CD4-positive, alpha-beta T cell (primary cell): ENCODE measurements at regions not wholly inside any gene's neighbourhood (a gene's known extent, or its start where the extent isn't known, plus 50 kb on each side); places are given as distances from the start of the nearest gene placed in this dataset.

ENCODE experiments used
- ATAC-seq: fragments of 200-7000 bp; cut with Tn5 transposase; one replicate; pipeline ENCODE4 v1.10.0; 2022; ENCODE audit warnings: mild to moderate bottlenecking; ENCODE audit not compliant: poor library complexity
- CTCF ChIA-PET: fragments of 350-600 bp; sonication (Branson Sonifier 250); formaldehyde crosslinking; loops from one replicate; lab custom pipeline; 2021; ENCODE audit warnings: antibody characterized with exemption, inconsistent platforms; lab: Charles Lee
- POLR2A ChIA-PET: fragments of 350-600 bp; sonication (Branson Sonifier 250); formaldehyde crosslinking; loops from one replicate; lab custom pipeline; 2021; ENCODE audit warnings: antibody characterized with exemption, inconsistent platforms; lab: Charles Lee
- DNase-seq, 14 experiments: peaks; one replicate each; pipeline ENCODE4 v3.0.0-alpha.2; 2013 to 2020; ENCODE audit warnings: mixed read lengths in 2 of 14
- H3K27ac ChIP-seq, 2 donors: one replicate each; pipeline versions ENCODE4 v1.5.1 to v1.7.0; 2013; ENCODE audit warnings: low read length in 2 of 2, low read depth in 1 of 2, mild to moderate bottlenecking in 1 of 2
- H3K27me3 ChIP-seq, 2 experiments: 1 replicate in 1 of 2; 2 replicates in 1 of 2; pipeline versions ENCODE4 v1.6.1 to v1.7.0; 2013; ENCODE audit warnings: low read length in 2 of 2, control low read depth in 1 of 2, mild to moderate bottlenecking in 1 of 2, moderate library complexity in 1 of 2; ENCODE audit not compliant: insufficient read depth in 2 of 2, control insufficient read depth in 1 of 2
- H3K36me3 ChIP-seq: one replicate; pipeline ENCODE4 v1.6.1; 2013; ENCODE audit warnings: low read length, control low read depth; ENCODE audit not compliant: insufficient read depth
- H3K4me1 ChIP-seq: one replicate; pipeline ENCODE4 v1.6.1; 2013; ENCODE audit warnings: low read length, control low read depth; ENCODE audit not compliant: insufficient read depth
- H3K4me3 ChIP-seq: one replicate; pipeline ENCODE4 v1.5.1; 2013; ENCODE audit warnings: mild to moderate bottlenecking, low read length, moderate library complexity
- H3K9me3 ChIP-seq, 2 experiments: 1 replicate in 1 of 2; 2 replicates in 1 of 2; pipeline versions ENCODE4 v1.6.1 to v1.7.0; 2013; ENCODE audit warnings: low read length in 2 of 2, mild to moderate bottlenecking in 2 of 2, control low read depth in 1 of 2, moderate library complexity in 1 of 2; ENCODE audit not compliant: control insufficient read depth in 1 of 2, insufficient read depth in 1 of 2
- H3K27ac Mint-ChIP-seq: one replicate; pipeline ENCODE4 v1.8.0; 2020; ENCODE audit warnings: mixed read lengths
- H3K27me3 Mint-ChIP-seq: one replicate; pipeline ENCODE4 v1.8.0; 2021; ENCODE audit warnings: mixed read lengths
- H3K36me3 Mint-ChIP-seq: one replicate; pipeline ENCODE4 v1.8.0; 2021; ENCODE audit warnings: low read depth, mixed read lengths
- H3K4me1 Mint-ChIP-seq: one replicate; pipeline ENCODE4 v1.8.0; 2021; ENCODE audit warnings: low read depth, mixed read lengths
- H3K4me3 Mint-ChIP-seq: one replicate; pipeline ENCODE4 v1.8.0; 2020; ENCODE audit warnings: mild to moderate bottlenecking, mixed read lengths
- H3K9me3 Mint-ChIP-seq: one replicate; pipeline ENCODE4 v1.8.0; 2020; ENCODE audit warnings: mixed read lengths
- intact Hi-C, 2 experiments: fragments of 100-400 bp; cut with DNase I in 1 of 2; cut with micrococcal nuclease in 1 of 2; formaldehyde crosslinking; loops; one replicate each; pipeline versions ENCODE4 v1.15.1 to v1.9.0; 2023 to 2025; cut with DNase I, micrococcal nuclease
- TF ChIP-seq, protein P1 (sequence below): fragments of 200-600 bp; IDR thresholded peaks from one replicate; pipeline ENCODE4 v1.8.0; 2022; ENCODE audit warnings: antibody characterized with exemption, mild to moderate bottlenecking

DNA sequence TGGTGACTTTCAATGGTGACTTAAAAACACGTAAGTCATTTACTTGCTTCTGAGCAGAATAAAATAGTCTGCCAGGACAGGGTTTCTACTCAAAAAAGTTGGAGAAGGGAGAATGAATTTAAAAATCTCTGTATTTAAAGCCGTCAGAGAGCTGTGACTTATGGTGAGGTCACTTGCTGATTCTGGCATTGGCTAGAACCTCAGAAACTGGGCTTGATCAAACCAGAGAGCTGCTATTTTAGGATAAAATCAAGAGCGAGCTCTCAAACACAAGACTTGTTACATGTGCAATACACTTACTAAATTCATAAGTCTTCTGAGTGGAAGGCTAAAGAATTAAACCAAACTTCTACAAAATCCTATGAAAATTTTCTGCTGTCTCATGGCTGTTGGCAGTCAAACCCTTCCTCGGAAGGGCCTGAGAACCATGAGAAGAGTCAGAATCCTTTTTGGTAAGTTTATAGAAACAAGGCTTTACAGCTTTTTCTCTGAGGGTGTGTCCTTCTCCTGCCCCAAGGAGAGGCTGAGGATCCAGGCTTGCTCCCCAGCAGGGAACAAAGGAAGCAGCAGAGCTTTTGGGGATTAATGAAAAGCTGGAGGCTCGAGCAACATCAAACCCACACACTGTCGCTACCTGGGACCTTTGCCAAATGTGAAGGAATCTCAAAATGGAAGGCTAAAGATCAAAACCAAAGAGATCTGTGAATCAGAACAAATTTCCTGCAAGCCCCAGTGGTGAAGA, 816.4 kb downstream of the SOCS6 start:
- no peaks in the 10 kb centered on the region for H3K9me3 ChIP-seq
- Mint-ChIP-seq H3K4me1 (no peaks in the 10 kb centered on the region), H3K9me3 (no peaks in the 10 kb centered on the region), H3K27ac (no peak overlapping the region), H3K36me3 (no peaks in the 10 kb centered on the region), H3K4me3 (no peak overlapping the region), H3K27me3 (no peaks in the 10 kb centered on the region)
- intact Hi-C loops, result no loop called here
- CTCF ChIA-PET, result no interaction called here
- ATAC-seq (no peak), DNase-seq (no peak)
- H3K4me1 ChIP-seq, result no peaks in the 10 kb centered on the region
- H3K36me3 ChIP-seq, result no peaks in the 10 kb centered on the region
- TF ChIP-seq, protein P1, sequence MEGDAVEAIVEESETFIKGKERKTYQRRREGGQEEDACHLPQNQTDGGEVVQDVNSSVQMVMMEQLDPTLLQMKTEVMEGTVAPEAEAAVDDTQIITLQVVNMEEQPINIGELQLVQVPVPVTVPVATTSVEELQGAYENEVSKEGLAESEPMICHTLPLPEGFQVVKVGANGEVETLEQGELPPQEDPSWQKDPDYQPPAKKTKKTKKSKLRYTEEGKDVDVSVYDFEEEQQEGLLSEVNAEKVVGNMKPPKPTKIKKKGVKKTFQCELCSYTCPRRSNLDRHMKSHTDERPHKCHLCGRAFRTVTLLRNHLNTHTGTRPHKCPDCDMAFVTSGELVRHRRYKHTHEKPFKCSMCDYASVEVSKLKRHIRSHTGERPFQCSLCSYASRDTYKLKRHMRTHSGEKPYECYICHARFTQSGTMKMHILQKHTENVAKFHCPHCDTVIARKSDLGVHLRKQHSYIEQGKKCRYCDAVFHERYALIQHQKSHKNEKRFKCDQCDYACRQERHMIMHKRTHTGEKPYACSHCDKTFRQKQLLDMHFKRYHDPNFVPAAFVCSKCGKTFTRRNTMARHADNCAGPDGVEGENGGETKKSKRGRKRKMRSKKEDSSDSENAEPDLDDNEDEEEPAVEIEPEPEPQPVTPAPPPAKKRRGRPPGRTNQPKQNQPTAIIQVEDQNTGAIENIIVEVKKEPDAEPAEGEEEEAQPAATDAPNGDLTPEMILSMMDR, result no peak
- no peak overlapping the region for H3K27ac ChIP-seq
- H3K27me3 ChIP-seq, result no peaks in the 10 kb centered on the region
- no peak overlapping the region for H3K4me3 ChIP-seq
- POLR2A ChIA-PET, result no interaction called here

DNA sequence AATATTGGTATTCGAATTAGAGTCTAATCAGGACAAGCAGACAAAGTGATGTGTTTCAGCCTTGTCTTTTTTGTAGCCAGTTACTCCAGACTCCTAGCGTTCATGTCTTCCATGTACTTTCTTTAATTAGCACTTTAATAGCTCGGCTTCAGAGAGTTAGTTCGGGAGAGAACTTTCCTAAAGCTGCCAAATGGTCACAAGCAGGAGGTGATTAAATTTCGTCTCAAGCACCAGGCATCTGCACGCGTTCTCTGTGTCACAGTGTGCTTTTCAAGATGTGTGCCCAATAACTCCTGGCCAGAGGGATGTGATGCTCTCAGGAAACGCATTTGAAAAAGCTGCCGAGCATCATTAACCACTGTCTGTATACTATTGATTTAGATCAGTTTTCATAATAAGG, 790.8 kb downstream of the SOCS6 start:
- no peak overlapping the region for H3K4me3 ChIP-seq
- Mint-ChIP-seq H3K4me1 (no peaks in the 10 kb centered on the region), H3K27ac (no peak overlapping the region), H3K36me3 (no peaks in the 10 kb centered on the region), H3K27me3 (no peaks in the 10 kb centered on the region), H3K4me3 (no peak overlapping the region), H3K9me3 (peaks cover 3% of the 10 kb centered on the region)
- ATAC-seq (no peak), DNase-seq (no peak)
- TF ChIP-seq, protein P1, result no peak
- H3K27ac ChIP-seq, result no peak overlapping the region
- H3K4me1 ChIP-seq, result no peaks in the 10 kb centered on the region
- no peaks in the 10 kb centered on the region for H3K36me3 ChIP-seq
- ChIA-PET CTCF (no interaction called here), POLR2A (no interaction called here)
- H3K27me3 ChIP-seq, result no peaks in the 10 kb centered on the region
- H3K9me3 ChIP-seq, result no peaks in the 10 kb centered on the region
- intact Hi-C loops, result no loop called here

GRCh38 chr18:71077451-71077850, 788.6 kb downstream of the SOCS6 start:
- Mint-ChIP-seq H3K9me3 (peaks cover 3% of the 10 kb centered on the region), H3K4me1 (no peaks in the 10 kb centered on the region), H3K36me3 (no peaks in the 10 kb centered on the region), H3K4me3 (no peak overlapping the region), H3K27me3 (no peaks in the 10 kb centered on the region), H3K27ac (no peak overlapping the region)
- Histone ChIP-seq H3K27ac (no peak overlapping the region), H3K36me3 (no peaks in the 10 kb centered on the region), H3K4me3 (no peak overlapping the region), H3K27me3 (no peaks in the 10 kb centered on the region), H3K4me1 (no peaks in the 10 kb centered on the region), H3K9me3 (no peaks in the 10 kb centered on the region)
- intact Hi-C loops, result no loop called here
- POLR2A ChIA-PET, result no interaction called here
- CTCF ChIA-PET, result no interaction called here
- ATAC-seq, result no peak
- TF ChIP-seq, protein P1, result no peak
- DNase-seq, result no peak
